Loucy (cell line): ENCODE measurements at regions not wholly inside any gene's neighbourhood (a gene's known extent, or its start where the extent isn't known, plus 50 kb on each side); places are given as distances from the start of the nearest gene placed in this dataset.

Source experiments
- H2AFZ ChIP-seq: fragments of 200-600 bp; sonication (generic); 2 replicates; pipeline ENCODE4 v1.6.0; 2016; ENCODE audit warnings: antibody characterized with exemption, mild to moderate bottlenecking, low read length, moderate library complexity
- H3F3A ChIP-seq: fragments of 200-600 bp; 2 replicates; pipeline ENCODE4 v1.6.0; 2016; ENCODE audit warnings: antibody characterized with exemption, low read depth, mild to moderate bottlenecking
- H3K27me3 ChIP-seq: fragments of 200-600 bp; sonication (generic); 2 replicates; pipeline ENCODE4 v1.6.1; 2014; ENCODE audit warnings: low read length, mild to moderate bottlenecking; ENCODE audit not compliant: insufficient read depth, poor library complexity, severe bottlenecking
- H3K36me3 ChIP-seq: fragments of 200-600 bp; sonication (generic); 2 replicates; pipeline ENCODE4 v1.6.1; 2016; ENCODE audit warnings: low read length; ENCODE audit not compliant: insufficient read depth
- H3K4me1 ChIP-seq: fragments of 200-600 bp; sonication (generic); 2 replicates; pipeline ENCODE4 v1.5.1; 2014; ENCODE audit warnings: low read length, mild to moderate bottlenecking; ENCODE audit not compliant: insufficient read depth, poor library complexity, severe bottlenecking
- H3K4me2 ChIP-seq: fragments of 200-600 bp; sonication (generic); 2 replicates; pipeline ENCODE4 v1.6.0; 2014; ENCODE audit warnings: antibody characterized with exemption, low read length, low read depth, mild to moderate bottlenecking; ENCODE audit not compliant: poor library complexity, severe bottlenecking
- H3K4me3 ChIP-seq: fragments of 200-600 bp; sonication (generic); 2 replicates; pipeline ENCODE4 v1.5.1; 2014; ENCODE audit warnings: low read length, mild to moderate bottlenecking, mixed read lengths; ENCODE audit not compliant: poor library complexity, severe bottlenecking
- H3K79me2 ChIP-seq: fragments of 200-600 bp; sonication (generic); 2 replicates; pipeline ENCODE4 v1.6.1; 2014; ENCODE audit warnings: low read length; ENCODE audit not compliant: insufficient read depth
- H3K9ac ChIP-seq: fragments of 200-600 bp; sonication (generic); 2 replicates; pipeline ENCODE4 v1.6.0; 2014; ENCODE audit warnings: mild to moderate bottlenecking, low read depth, low read length, moderate library complexity; ENCODE audit not compliant: poor library complexity, severe bottlenecking
- H3K9me2 ChIP-seq: fragments of 200-600 bp; sonication (generic); replicated peaks from 2 replicates; pipeline ENCODE4 v1.6.1; 2016; ENCODE audit warnings: low read depth, low read length, mixed read lengths
- H3K9me3 ChIP-seq: fragments of 200-600 bp; sonication (generic); 2 replicates; pipeline ENCODE4 v1.6.1; 2014; ENCODE audit warnings: mild to moderate bottlenecking, antibody characterized with exemption, low read length, low read depth; ENCODE audit not compliant: insufficient read depth
- H4K20me1 ChIP-seq: fragments of 200-600 bp; sonication (generic); 2 replicates; pipeline ENCODE4 v1.6.0; 2014; ENCODE audit warnings: antibody characterized with exemption, low read length, mild to moderate bottlenecking; ENCODE audit not compliant: insufficient read depth, poor library complexity, severe bottlenecking
- CTCF ChIP-seq: fragments of 200-600 bp; sonication (generic); conservative IDR thresholded peaks from 2 replicates; pipeline ENCODE4 v1.5.1; 2014; ENCODE audit warnings: mild to moderate bottlenecking, antibody characterized with exemption, low read length
- EZH2phosphoT487 ChIP-seq: fragments of 200-600 bp; IDR thresholded peaks from 2 replicates; pipeline ENCODE4 v1.6.1; 2018; ENCODE audit warnings: antibody characterized with exemption, mild to moderate bottlenecking, moderate library complexity, borderline replicate concordance

DNA sequence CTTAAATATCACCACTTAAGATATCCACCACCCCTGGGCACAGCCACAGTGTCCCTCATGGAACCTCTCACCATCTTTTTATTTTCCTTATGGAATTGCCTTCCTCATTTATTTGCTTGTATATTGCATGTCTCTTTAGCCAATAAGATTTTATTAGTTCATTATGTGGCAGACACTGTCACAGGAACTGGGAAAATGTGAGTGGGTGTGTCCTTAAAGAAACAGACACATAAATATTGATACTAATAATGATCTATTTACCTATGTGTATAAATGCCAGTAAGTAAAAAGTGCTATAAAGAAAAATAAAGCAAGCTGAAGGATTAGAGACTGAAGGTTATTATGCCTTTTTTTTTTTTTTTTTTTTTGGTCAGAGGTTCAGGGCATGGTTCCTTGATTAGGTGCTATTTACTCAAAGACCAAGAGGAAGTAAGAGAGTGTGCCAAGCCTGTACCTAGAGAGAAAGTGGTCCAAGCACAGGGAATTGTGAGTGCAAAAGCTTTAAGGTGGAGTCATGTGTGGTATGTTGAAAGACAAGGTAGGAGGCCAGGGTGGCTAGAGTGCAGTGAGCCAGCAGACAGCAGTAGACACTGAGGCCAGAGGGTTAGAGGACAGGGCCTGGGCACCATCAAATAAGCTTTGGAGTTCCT is 589.0 kb downstream of the USP25 start:
- H3K27me3 ChIP-seq = no peaks in the 10 kb centered on the region
- no peaks in the 10 kb centered on the region for H3K36me3 ChIP-seq
- H2AFZ ChIP-seq = no peak overlapping the region
- no peaks in the 10 kb centered on the region for H3K79me2 ChIP-seq
- H3K9me3 ChIP-seq = no peaks in the 10 kb centered on the region
- no peak for TF ChIP-seq CTCF
- no peak for TF ChIP-seq EZH2phosphoT487
- no peaks in the 10 kb centered on the region for H3K9me2 ChIP-seq
- H3K4me1 ChIP-seq = no peaks in the 10 kb centered on the region
- H3K4me2 ChIP-seq = no peak overlapping the region
- no peak overlapping the region for H3K4me3 ChIP-seq
- no peak overlapping the region for H3K9ac ChIP-seq
- H3F3A ChIP-seq = no peaks in the 10 kb centered on the region
- H4K20me1 ChIP-seq = no peaks in the 10 kb centered on the region

- H3K9me3 ChIP-seq = no peaks in the 10 kb centered on the region
- no peak overlapping the region for H3K4me2 ChIP-seq
- no peaks in the 10 kb centered on the region for H3K79me2 ChIP-seq
- no peaks in the 10 kb centered on the region for H3K9me2 ChIP-seq
- no peaks in the 10 kb centered on the region for H4K20me1 ChIP-seq
- H3F3A ChIP-seq = no peaks in the 10 kb centered on the region
- H3K27me3 ChIP-seq = no peaks in the 10 kb centered on the region
- H3K4me1 ChIP-seq = no peaks in the 10 kb centered on the region
- H3K9ac ChIP-seq = no peak overlapping the region
- no peaks in the 10 kb centered on the region for H3K36me3 ChIP-seq
- H3K4me3 ChIP-seq = no peak overlapping the region
- no peak for TF ChIP-seq EZH2phosphoT487
- TF ChIP-seq CTCF = no peak
- no peak overlapping the region for H2AFZ ChIP-seq
Measured at GRCh38 chr21:16320110-16320509, 590.3 kb downstream of the USP25 start.

- no peaks in the 10 kb centered on the region for H3K9me3 ChIP-seq
- H3F3A ChIP-seq = no peaks in the 10 kb centered on the region
- no peaks in the 10 kb centered on the region for H4K20me1 ChIP-seq
- H3K4me1 ChIP-seq = no peaks in the 10 kb centered on the region
- no peaks in the 10 kb centered on the region for H3K27me3 ChIP-seq
- no peaks in the 10 kb centered on the region for H3K79me2 ChIP-seq
- H3K9me2 ChIP-seq = no peaks in the 10 kb centered on the region
- TF ChIP-seq CTCF = no peak
- TF ChIP-seq EZH2phosphoT487 = no peak
- H3K36me3 ChIP-seq = no peaks in the 10 kb centered on the region
- no peak overlapping the region for H2AFZ ChIP-seq
- H3K4me2 ChIP-seq = no peak overlapping the region
- H3K9ac ChIP-seq = no peak overlapping the region
- H3K4me3 ChIP-seq = no peak overlapping the region
Measured at GRCh38 chr21:16322454-16322853, 592.7 kb downstream of the USP25 start.
